Hepatic stellate cell (primary cell): ENCODE measurements at regions not wholly inside any gene's neighbourhood (a gene's known extent, or its start where the extent isn't known, plus 50 kb on each side); places are given as distances from the start of the nearest gene placed in this dataset.
"Not testable (repeated sequence)": the region's sequence is repeated elsewhere in the genome, so short reads cannot be mapped to it uniquely, and the experiment has no call there.

Experiments
- DNase-seq: peaks from one replicate; pipeline ENCODE4 v3.0.0; 2011; ENCODE audit warnings: low spot score

DNA sequence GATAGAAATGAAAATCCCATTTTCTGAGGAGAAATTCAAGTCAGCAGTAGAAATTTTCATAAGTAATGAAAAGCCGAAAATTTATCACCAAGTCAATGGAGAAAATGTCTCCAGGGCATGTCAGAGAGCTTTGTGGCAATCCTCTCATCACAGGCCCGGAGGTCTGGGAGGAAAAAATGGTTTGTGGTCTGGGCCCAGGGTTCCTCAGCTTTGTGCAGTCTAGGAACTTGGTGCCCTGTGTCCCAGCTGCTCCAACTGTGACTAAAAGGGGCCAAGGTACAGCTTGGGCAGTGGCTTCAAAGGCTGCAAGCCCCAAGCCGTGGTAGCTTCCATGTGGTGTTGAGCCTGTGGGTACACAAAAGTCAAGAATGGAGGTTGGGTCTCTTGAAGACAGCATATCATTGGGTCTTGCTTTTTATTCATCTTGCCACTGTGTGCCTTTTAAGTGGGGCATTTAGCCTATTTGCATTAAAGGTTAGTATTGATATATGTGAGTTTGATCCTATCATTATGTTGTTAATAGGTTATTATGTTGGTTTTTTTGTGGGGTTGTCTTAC, 608.5 kb downstream of the PDHA2 start:
- DNase-seq, result no peak

DNA sequence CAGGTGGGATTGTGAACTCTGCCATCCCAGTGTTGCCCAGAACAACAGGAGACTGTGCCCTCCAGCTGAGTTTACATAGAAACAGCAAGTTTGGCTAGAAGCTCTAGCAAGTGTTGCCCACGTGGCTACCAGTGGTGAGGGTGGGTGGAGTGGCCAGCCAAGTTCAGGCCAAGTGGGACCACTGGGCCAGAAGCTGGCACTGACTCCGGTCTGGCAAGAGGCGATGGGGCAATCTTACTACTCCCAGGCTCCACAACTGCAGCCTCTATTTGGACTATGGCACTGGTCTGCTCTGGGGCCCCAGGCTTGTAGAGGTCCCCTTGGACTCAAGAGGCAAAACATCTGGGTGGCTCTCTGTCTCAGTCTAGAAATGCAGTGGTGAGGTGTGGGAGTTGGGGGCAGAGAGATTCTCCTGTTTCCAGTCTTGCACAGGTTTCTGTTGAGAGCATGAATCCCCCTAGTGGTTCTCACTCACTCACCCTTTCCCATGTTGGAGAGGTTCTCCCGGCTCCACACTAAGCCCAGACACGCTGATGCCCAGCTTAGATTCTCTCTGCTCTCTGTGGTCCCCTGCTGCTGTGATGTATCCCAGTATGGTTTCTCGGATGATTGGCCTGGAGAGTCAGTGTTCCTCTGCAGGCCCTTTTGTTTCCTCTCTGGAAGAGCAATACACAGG, 615.3 kb downstream of the PDHA2 start:
- DNase-seq, result no peak

DNA sequence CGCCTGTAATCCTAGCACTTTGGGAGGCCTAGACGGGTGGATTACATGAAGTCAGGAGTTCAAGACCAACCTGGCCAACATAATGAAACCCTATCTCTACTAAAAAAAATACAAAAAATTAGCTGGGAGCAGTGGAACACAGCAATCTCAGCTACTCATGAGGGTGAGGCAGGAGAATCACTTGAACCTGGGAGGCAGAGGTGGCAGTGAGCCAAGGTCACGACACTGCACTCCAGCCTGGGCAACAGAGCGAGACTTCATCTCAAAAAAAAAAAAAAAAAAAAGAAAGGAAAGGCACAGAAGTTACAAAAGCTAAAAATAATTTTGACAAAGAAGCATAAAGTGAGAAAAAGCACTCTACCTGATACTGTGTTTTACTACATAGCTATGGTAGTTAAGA, 618.1 kb downstream of the PDHA2 start:
- not testable (repeated sequence) for DNase-seq

DNA sequence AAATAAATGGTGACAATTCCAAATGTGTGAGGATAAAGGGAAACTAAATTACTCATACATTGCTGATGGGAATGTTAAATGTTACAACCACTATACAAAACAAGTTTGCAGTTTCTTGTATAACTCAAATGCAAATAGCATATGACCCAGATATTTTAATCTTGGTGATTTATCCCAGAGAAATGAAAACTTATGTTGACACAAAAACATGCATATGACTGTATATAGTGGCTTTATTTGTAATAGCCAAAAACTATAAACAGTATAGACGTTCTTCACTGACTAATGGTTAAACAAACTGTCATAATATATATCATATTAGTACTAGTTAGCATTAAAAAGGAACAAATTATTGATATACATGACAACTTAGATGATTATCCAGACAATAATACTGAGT, 619.2 kb downstream of the PDHA2 start:
- no peak for DNase-seq

DNA sequence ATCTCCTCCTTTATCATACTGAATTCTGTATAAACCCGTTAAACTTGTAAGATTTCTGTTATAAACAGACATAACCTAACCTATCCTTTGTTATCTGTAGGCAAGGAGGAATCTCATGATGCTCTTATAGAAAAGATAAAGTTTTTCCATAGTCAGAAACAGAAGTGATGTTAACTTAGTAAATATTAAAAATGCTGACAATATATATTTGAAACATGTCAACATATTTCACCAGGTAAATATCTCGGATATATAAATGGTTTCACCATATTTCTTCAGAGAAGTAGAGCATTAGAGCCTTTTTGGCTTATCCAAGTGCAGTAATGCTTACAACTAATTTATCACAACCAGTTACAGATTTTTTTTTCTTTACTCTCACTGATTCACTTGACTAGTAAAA, 625.9 kb downstream of the PDHA2 start:
- DNase-seq, result no peak

DNA sequence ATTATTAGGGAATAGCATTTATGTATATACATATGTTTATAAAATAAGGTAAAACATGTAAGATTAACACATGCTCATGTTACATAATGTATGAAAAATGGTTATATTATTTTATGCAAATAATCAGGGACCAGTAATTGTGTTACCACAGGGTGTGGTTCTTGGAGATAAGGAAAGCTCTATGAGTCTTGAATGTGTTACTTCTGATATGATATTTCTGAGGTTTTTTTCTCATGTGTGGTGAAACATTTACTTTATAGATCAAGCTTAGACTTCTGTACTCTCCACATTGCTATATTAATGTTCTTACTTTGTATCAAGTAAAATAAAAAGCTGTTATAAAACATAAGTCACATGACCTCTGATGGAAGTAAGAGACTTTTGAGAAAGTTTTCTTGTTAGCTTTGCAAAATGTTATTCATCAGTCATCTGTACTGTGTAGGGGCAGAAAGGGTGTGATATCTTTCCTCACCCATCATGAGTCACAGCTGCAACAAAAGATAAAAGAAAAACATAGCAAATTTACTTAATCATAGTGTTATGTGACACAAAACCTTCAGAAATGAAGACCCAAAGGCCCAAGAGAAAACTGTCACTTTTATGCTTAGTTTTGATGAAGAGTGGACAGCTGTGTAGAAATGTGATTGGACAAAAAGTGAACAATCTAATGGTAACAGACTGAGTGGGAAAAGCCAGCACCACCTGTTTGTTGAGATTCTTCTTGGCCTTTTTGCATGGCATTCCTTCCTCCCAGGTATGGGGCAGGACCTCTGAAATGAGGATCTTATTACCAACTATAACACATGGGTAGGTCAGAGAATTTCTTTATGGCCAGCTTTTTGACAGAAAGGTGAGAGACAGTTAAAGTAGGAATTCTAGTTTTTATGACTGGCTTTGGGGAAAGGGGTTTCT, 632.3 kb downstream of the PDHA2 start:
- DNase-seq, result no peak

DNA sequence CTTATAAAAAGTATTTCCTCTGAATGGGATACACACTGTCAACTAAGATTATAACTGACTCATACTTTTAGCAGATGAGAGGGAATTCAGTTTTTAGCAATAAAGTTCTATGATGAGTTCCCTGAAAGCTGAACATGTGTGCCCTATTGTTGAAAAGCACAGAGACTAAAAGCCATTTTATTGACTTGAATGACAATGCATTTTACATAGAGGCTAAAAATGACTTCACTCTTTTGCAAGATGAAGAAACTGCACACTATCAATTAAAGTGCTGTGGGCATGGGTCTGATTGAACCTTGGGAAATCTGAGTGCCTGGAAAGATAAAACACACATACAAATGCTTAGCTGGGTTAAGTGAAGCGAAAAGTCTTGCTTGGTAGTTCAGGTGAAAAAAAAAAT, 633.4 kb downstream of the PDHA2 start:
- DNase-seq, result no peak

DNA sequence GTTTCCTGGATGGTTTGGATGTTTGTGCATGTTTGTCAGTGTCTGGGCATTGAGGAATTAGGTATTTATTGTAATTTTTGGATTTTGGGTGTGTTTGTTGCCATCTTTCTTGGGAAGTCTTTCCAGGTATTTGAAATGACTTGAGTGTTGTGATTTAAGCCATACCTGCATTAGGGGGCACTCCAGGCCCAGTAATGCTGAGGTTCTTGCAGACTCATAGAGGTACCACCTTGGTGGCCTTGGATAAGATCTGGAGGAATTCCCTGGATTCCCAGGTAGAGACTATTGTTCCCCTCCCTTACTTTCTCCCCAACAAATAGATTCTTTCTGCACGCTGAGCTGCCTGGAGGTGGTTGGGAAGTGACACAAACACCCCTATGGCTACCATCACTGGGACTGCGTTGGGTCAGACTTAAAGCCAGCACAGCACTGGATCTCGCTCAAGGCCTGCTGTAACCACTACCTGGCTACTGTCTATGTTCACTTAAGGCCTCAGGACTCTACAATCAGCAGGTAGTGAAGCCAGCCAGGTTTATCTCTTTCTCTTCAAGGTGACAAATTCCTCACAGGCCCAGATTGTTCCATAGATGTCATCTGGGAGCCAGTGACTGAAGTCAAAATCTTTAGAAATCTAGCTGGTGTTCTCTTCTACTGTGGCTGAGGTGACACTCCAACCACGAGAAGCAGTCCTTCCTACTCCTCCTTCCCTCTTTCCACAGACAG, 643.6 kb downstream of the PDHA2 start:
- DNase-seq, result no peak

DNA sequence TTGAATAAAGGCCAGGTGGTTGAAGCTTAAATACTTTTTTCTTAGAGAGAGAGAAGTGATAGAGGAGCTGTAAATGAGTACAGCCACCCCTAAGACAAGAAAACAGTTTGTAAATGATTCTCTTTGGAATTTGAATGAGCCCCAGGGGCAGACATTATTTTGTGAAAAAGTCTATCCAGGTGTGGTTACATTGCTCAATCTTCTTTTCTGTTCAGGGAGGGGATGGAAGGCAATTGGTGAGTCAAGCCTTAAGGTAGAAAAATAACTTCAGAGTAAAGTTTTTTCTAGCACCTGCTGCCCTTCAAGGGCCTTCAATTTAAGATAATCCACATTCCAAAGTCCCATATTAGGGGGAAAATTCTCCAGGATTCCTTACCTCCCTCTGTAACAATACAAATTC, 646.7 kb downstream of the PDHA2 start:
- no peak for DNase-seq

DNA sequence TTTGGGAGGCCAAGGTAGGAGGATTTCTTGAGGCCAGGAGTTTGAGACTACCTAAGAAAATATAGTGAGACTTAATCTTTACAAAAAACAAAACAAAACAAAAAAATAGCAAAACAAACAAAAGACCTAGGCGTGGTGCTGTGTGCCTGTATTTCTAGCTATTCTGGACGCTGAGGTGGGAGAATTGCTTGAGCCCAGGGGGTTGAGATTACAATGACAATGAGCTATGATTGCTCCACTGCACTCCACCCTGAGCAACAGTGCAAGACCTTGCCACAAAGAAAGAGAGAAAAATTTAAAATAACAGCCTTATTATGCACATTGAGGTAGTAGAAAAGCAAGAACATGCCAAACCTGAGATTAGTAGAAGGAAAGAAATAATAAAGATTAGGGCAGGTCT, 657.7 kb downstream of the PDHA2 start:
- DNase-seq, result no peak

DNA sequence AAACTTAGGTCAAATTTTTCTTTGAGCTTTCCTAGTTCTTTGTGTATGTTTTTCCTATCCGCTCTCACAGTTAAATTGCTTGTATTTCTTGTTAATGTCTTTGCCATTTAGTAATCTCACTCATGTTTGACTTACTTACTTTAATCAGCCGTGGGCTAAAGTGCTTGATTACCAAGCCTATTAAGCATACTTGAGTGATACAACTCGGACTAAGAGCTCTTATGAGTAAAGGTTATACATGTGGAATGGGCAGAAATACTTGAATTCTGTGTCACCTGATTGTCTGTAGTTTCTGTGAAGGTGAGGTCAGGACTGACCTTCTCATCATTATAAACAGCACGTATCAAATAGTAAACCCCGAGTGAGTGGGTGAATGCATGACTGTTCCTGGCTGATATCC, 664.5 kb downstream of the PDHA2 start:
- no peak for DNase-seq

DNA sequence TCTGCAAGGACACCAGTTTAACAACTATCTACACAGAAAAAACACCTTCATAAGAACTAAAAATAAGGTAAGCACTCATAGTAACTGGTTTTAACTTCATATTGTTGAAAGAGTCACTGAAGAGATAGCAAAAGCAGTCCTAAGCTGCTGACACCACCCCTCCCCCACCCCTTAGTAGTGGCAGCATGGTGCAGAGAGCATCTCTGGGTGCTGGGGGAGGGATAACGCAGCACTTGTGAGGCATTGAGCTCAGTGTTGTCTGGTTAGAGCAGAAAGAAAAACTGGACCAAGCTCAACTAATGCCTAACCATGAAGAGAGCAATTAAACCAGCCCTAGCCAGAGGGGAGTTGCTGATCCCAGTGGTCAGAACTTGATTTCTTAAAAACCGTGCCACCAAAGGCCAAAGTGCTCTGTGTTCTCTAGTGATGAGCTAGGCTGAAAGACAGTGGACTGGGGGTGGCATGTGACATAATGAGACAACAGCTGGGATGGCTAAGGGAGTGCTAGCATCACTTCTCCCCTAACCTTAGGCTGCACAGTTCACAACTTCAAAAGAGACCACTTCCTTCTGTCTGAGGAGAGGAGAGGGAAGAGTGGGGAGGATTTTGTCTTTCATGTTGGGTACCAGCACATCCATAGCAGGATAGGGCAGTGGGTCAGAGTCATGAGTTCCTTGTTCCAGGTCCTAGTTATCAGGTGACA, 669.3 kb downstream of the PDHA2 start:
- DNase-seq, result no peak

DNA sequence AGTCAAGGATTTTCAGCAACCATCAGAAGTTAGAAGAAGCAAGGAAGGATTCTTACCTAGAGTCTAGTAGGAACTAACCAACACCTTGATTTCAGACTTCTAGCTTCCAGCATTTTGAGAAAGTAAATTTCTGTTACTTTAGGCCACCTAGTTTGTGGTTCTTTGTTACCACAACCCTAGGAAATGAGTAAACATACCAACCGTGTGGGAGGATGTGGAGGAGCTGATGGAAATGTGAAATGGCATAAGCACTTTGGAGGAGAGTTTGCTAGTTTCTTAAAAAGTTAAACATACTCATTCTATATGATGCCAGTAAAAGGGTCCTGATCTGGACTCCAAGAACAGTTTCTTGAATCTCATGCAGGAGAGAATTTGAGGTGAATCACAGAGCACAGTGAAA, 679.4 kb downstream of the PDHA2 start:
- no peak for DNase-seq

DNA sequence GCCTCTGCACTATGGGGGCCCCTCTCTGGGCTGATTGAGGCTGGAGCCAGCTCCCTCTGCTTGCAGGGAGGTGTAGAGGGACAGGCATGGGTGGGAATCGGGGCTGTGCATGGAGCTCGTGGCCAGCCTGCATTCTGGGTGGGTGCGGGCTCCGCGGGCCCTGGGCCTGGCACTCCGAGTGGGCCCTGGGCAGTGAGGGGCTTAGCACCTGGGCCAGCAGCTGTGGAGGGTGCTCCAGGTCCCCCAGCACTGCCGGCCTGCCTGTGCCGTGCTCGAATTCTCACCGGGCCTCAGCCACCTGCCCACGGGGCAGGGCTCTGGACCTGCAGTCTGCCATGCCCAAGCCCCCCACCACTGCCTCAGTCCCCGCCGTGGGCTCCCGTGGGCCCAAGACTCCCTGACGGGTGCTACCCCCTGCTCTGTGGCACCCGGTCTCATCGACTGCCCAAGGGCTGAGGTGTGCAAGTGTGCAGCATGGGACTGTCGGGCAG, 681.2 kb downstream of the PDHA2 start:
- DNase-seq, result no peak

DNA sequence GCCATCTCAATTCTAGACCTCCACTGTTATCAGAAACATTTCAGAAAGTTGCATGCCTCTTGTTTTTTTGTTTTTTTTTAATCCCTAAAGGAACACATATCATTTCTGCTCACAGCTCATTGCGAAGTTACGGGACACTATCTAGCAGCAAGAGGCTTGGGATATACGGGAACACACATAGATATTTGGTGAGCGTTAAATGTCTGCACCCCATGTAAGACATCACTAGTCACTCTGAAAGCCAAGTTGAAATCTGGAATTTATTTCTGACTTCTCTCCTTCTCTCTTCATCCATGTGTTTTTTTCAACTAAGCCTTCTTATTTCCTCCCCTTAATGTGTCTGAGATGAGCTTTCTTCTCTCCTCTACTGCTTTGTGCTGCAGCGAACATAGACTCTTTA, 683.7 kb downstream of the PDHA2 start:
- DNase-seq, result no peak

DNA sequence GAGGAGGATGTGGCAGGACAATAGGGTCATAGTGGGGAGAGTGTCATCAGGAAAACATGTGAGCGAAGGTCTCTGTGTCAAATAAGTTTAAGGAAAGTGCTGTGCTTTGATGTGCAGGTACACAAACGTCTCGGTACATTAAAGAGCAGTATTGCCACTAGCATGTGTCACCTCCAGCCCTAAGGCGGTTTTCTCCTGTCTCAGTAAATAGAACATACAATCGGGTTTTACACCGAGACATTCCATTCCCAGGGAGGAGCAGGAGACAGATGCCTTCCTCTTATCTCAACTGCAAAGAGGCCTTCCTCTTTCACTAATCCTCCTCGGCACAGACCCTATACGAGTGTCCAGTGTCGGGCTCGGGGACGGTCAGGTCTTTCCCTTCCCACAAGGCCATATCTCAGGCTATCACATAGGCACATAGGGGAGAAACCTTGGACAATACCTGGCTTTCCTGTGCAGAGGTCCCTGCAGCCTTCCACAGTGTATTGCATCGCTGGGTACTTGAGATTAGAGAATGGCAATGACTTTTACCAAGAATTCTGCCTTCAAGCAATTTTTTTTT, 684.5 kb downstream of the PDHA2 start:
- DNase-seq, result no peak

DNA sequence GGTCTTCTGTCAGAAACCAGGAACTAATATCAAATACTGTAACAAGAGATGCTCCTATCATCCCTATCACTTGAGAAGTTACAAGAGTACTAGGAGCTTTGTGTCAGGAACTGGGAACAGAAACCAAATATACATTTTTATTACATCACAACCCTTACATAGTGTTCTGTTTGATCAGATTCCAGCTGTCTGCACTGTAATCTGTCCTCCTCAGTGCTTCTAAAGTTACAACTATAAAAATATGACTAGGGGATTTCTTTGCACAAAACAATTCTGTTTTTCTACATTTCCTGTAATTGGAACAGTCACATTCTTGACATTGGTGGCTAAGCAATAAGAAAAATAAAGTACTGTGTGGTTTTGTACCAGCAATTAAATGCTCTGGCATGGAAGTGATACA, 686.0 kb downstream of the PDHA2 start:
- no peak for DNase-seq

DNA sequence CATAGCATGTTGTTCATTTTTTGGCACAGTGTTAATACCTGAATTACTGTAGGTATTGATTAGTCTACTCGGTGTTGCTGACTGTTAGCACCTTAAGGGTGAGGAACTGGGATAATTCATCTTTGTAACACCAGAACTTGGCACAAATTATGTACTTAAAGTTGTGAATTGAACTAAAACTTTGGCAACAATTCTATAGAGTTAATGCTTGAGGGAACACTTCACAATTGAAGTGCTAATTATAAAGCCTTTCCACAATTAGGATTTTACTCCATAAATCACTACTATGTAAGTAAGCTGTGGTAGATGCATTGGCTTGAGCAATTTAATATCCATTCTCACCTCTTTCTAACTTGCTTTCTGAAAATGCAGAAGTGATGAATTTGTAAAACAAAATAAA, 686.7 kb downstream of the PDHA2 start:
- no peak for DNase-seq

DNA sequence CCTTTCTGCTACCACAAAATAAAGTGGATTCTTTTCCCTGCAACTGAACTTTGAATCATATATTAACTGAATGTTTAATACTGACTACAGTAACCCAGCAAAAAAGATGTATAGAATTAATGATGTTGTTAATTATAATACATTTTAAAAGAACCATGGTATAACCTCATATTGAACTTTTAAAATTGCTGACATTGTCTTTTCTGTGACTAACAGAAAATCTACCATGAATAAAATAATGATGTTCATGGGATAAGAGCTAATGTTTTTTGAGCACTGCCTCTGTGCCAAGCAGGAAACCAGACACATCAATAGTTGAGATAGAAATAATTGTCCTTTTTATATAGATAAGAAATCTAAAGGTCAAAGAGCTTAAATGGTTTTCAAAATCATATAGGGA, 691.9 kb downstream of the PDHA2 start:
- DNase-seq, result no peak

DNA sequence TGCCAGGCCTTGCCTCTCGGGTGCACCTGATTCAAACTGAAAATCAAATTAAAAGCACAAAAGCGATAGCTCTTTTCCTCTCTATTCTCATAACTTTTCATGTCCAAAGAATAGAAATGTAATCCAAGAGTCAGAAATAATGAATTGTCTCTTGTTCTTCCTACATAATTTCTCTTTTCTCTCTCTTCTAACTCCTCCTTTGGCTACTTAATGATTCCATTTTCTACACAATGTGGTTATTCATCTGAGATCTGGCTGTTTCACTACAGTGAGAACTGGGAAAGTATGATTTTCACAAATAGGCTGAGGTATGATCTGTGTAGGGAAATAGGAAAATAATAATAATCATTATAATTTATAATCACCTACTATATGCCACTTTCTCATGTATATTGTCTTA, 703.5 kb downstream of the PDHA2 start:
- DNase-seq, result no peak

DNA sequence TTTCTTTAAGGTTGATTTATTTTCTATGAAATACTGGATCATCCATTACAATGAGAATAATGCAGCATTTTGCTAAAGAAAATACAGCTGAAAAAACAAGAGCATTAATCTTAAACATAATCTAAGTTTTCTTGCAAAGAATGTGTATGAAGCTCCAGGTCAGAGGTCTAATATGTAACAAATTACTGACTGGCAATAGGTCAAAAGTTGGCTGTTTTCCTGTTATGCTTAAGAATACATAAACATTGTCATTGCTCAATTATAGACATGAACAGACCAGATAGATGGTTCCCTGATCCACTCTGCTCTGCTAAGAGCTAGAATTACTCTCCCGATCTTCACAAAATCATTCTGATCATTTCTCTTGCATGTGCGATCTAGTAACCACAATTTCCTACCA, 718.6 kb downstream of the PDHA2 start:
- DNase-seq, result no peak

DNA sequence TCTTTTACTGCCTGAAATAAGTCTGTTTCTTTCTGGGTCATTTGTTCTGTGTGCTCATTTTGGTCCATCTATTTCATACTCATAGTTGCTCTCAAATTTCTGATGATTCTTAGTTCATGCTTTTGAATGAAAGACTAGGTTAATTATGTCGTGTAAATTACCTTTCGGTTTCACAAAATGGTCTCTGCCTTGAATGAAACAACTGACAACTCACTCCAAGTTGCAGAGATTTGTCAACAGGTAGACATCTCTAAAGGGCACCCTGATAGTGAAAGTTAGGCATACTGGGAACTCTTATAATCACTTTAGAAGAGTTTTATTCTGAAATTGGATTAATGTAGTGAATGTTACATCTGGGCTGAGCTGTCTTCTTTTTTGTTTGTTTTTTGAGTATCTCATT, 726.9 kb downstream of the PDHA2 start:
- no peak for DNase-seq
